Endothelial cell of umbilical vein (primary cell): ENCODE measurements at regions not wholly inside any gene's neighbourhood (a gene's known extent, or its start where the extent isn't known, plus 50 kb on each side); places are given as distances from the start of the nearest gene placed in this dataset.

Source experiments
- BruUV-seq: library from RNA; stranded (reverse); fragments of 400-500 nt; replicated peaks from 2 replicates; lab custom pipeline; 2021; lab: Mats Ljungman, UMichigan
- CTCF ChIA-PET: fragments of 300-600, 350-600 bp; sonication (Branson Sonifier 250); formaldehyde crosslinking; loops from one replicate; lab custom pipeline; 2021; ENCODE audit warnings: antibody characterized with exemption, inconsistent platforms; lab: Charles Lee
- POLR2A ChIA-PET: fragments of 300-600, 350-600 bp; sonication (Branson Sonifier 250); formaldehyde crosslinking; loops from one replicate; lab custom pipeline; 2021; ENCODE audit warnings: antibody characterized with exemption, inconsistent platforms; lab: Charles Lee
- DNase-seq: peaks from one replicate; pipeline ENCODE4 v3.0.0-alpha.2; 2011; ENCODE audit warnings: low read depth, low spot score
- FAIRE-seq: peaks from 2 replicates; lab custom pipeline; 2011; peaks lifted over from hg19 to GRCh38; lab: Jason Lieb, UNC
- H2AFZ ChIP-seq: 2 replicates; pipeline ENCODE4 v1.6.0; 2012; ENCODE audit warnings: low read depth, low read length, control low read depth, inconsistent platforms
- H3K27ac ChIP-seq: 2 replicates; pipeline ENCODE4 v1.5.1; 2011; ENCODE audit warnings: low read depth, mild to moderate bottlenecking, control low read depth, low read length, moderate library complexity; ENCODE audit not compliant: insufficient read depth
- H3K27me3 ChIP-seq, 2 experiments: 2 replicates each; pipeline versions ENCODE4 v1.6.0 to v1.6.1; 2011; ENCODE audit warnings: low read length in 2 of 2, mixed read lengths in 1 of 2; ENCODE audit not compliant: control insufficient read depth in 2 of 2, insufficient read depth in 2 of 2
- H3K36me3 ChIP-seq, 2 experiments: 2 replicates in 1 of 2; 3 replicates in 1 of 2; pipeline ENCODE4 v1.5.1; 2011; ENCODE audit warnings: low read length in 2 of 2, mild to moderate bottlenecking in 1 of 2, moderate library complexity in 1 of 2; ENCODE audit not compliant: control insufficient read depth in 2 of 2, insufficient read depth in 2 of 2; ENCODE audit errors: extremely low read depth in 1 of 2
- H3K4me1 ChIP-seq: 3 replicates; pipeline ENCODE4 v1.5.1; 2011; ENCODE audit warnings: mild to moderate bottlenecking, low read length; ENCODE audit not compliant: control insufficient read depth, insufficient read depth; ENCODE audit errors: extremely low read depth
- H3K4me2 ChIP-seq: 2 replicates; pipeline ENCODE4 v1.6.1; 2011; ENCODE audit warnings: low read length, control low read depth, mixed read lengths; ENCODE audit not compliant: insufficient read depth
- H3K4me3 ChIP-seq, 3 experiments: fragments of 200-600 bp in 1 of 3; sonication (generic), shearing (Covaris generic) in 1 of 3; replicated peaks in 1 of 3; 2 replicates each; pipeline ENCODE4 v1.5.1; 2011 to 2016; ENCODE audit warnings: control low read depth in 3 of 3, low read length in 3 of 3, mild to moderate bottlenecking in 2 of 3, inconsistent platforms in 1 of 3, low read depth in 1 of 3, moderate library complexity in 1 of 3; ENCODE audit not compliant: insufficient read depth in 1 of 3
- H3K79me2 ChIP-seq: 2 replicates; pipeline ENCODE4 v1.6.0; 2012; ENCODE audit warnings: low read length, inconsistent platforms; ENCODE audit not compliant: control insufficient read depth, insufficient read depth
- H3K9ac ChIP-seq: replicated peaks from 2 replicates; pipeline ENCODE3; 2011; ENCODE audit warnings: low read length, control low read depth; ENCODE audit not compliant: insufficient read depth; ENCODE audit errors: extremely low read depth
- H3K9me1 ChIP-seq: replicated peaks from 3 replicates; pipeline ENCODE4 v1.6.0; 2011; ENCODE audit warnings: mild to moderate bottlenecking, low read length; ENCODE audit not compliant: control insufficient read depth, insufficient read depth; ENCODE audit errors: extremely low read depth
- H3K9me3 ChIP-seq: replicated peaks from 2 replicates; pipeline ENCODE4 v1.5.1; 2012; ENCODE audit warnings: low read length, inconsistent platforms; ENCODE audit not compliant: control insufficient read depth, insufficient read depth
- H4K20me1 ChIP-seq: replicated peaks from 2 replicates; pipeline ENCODE3; 2011; ENCODE audit warnings: mild to moderate bottlenecking, low read length; ENCODE audit not compliant: control insufficient read depth, insufficient read depth; ENCODE audit errors: extremely low read depth
- CTCF ChIP-seq, 2 donors: IDR thresholded peaks; 1 replicate in 1 of 2; 2 replicates in 1 of 2; pipeline ENCODE4 v1.5.1; 2011; ENCODE audit warnings: low read length in 2 of 2, mild to moderate bottlenecking in 2 of 2, moderate library complexity in 2 of 2, control low read depth in 1 of 2, inconsistent platforms in 1 of 2, low read depth in 1 of 2; ENCODE audit not compliant: insufficient read depth in 1 of 2; ENCODE audit errors: extremely low read depth in 1 of 2
- EZH2 ChIP-seq: IDR thresholded peaks from 2 replicates; pipeline ENCODE4 v1.6.1; 2012; ENCODE audit warnings: borderline replicate concordance, low read depth, mild to moderate bottlenecking, moderate library complexity, low read length, inconsistent platforms; ENCODE audit not compliant: severe bottlenecking
- FOS ChIP-seq: IDR thresholded peaks from 2 replicates; pipeline ENCODE4 v1.6.1; 2011; ENCODE audit warnings: mild to moderate bottlenecking, low read length, moderate library complexity, borderline replicate concordance; ENCODE audit not compliant: insufficient read depth
- GATA2 ChIP-seq: IDR thresholded peaks from 2 replicates; pipeline ENCODE4 v1.7.0; 2011; ENCODE audit warnings: low read depth, mild to moderate bottlenecking, moderate library complexity, mixed read lengths, low read length; ENCODE audit not compliant: insufficient read length, insufficient read depth
- JUN ChIP-seq: IDR thresholded peaks from 2 replicates; pipeline ENCODE4 v1.6.1; 2011; ENCODE audit warnings: borderline replicate concordance, low read depth; ENCODE audit not compliant: insufficient read length, insufficient read depth
- MYC ChIP-seq: IDR thresholded peaks from one replicate; pipeline ENCODE4 v1.6.1; 2011; ENCODE audit warnings: mild to moderate bottlenecking, low read depth, low read length
- POLR2A ChIP-seq: IDR thresholded peaks from 2 replicates; pipeline ENCODE4 v1.6.1; 2012; ENCODE audit warnings: low read depth, mild to moderate bottlenecking, control low read depth, low read length
- POLR2AphosphoS5 ChIP-seq: IDR thresholded peaks from 2 replicates; pipeline ENCODE4 v1.6.1; 2012; ENCODE audit warnings: low read depth, mild to moderate bottlenecking, control low read depth, low read length, moderate library complexity; ENCODE audit not compliant: insufficient read depth
- dilution Hi-C: fragments of 300-500 bp; cut with MboI; formaldehyde crosslinking; loops from one replicate; pipeline ENCODE4 v1.15.0; 2019; ENCODE audit warnings: low sequenced_read_pairs; ENCODE audit not compliant: extremely low pct_ligation_motif_present
- intact Hi-C: fragments of 100-400 bp; cut with micrococcal nuclease; formaldehyde crosslinking; loops from one replicate; pipeline ENCODE4 v1.10.0; 2022
- TF ChIP-seq, protein P1 (sequence below): IDR thresholded peaks from 2 replicates; pipeline ENCODE4 v1.6.1; 2011; ENCODE audit not compliant: insufficient read depth, insufficient read length

- Histone ChIP-seq H3K79me2 (no peaks in the 10 kb centered on the region), H3K4me2 (no peak overlapping the region), H3K27me3 (no peaks in the 10 kb centered on the region), H3K9me1 (no peaks in the 10 kb centered on the region), H3K4me3 (no peak overlapping the region), H3K4me1 (no peaks in the 10 kb centered on the region), H3K9ac (no peak overlapping the region), H3K27ac (no peak overlapping the region), H3K9me3 (no peaks in the 10 kb centered on the region), H4K20me1 (no peaks in the 10 kb centered on the region), H3K36me3 (no peaks in the 10 kb centered on the region), H2AFZ (no peak overlapping the region)
- dilution Hi-C loops (no loop called here), intact Hi-C loops (no loop called here)
- FAIRE-seq (no peak), DNase-seq (no peak)
- ChIA-PET CTCF (no interaction called here), POLR2A (no interaction called here)
- no TSS peak for BruUV-seq
- no peak for TF ChIP-seq POLR2A
- no peak for TF ChIP-seq CTCF (IDR thresholded peaks at IDR 0.05; ENCODE audit: extremely low read depth in 1 of 2, insufficient read depth in 1 of 2, low read depth in 1 of 2, low read length in 2 of 2)
- TF ChIP-seq, protein P1, sequence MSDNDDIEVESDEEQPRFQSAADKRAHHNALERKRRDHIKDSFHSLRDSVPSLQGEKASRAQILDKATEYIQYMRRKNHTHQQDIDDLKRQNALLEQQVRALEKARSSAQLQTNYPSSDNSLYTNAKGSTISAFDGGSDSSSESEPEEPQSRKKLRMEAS = no peak
Measured at GRCh38 chr3:109899925-109900324, 562.6 kb upstream of the DPPA4 start.

DNA sequence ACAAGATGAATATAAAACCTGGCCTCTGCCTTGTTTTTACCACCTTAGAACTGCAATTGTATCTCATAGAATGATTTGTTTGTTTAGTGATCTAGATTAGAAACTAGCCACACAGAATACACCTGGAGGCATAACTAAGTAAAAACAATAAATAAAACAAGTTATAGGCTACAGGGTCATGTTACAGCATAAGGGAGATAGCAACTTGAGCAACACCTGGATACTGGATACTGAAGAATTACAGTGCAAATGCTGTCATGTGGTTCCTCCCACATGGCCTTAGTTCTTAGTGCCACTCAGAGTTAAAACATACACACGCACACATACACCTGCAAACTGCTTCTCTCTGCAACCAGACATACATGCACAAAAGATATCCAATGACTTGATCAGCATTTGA is 563.4 kb upstream of the DPPA4 start:
- H3K9me3 ChIP-seq = no peaks in the 10 kb centered on the region
- no peak overlapping the region for H3K4me3 ChIP-seq
- ChIA-PET POLR2A (no interaction called here), CTCF (no interaction called here)
- H3K27ac ChIP-seq = no peak overlapping the region
- no peaks in the 10 kb centered on the region for H3K9me1 ChIP-seq
- no peaks in the 10 kb centered on the region for H4K20me1 ChIP-seq
- no peak overlapping the region for H3K4me2 ChIP-seq
- BruUV-seq = no TSS peak
- dilution Hi-C loops (no loop called here), intact Hi-C loops (no loop called here)
- H3K79me2 ChIP-seq = no peaks in the 10 kb centered on the region
- TF ChIP-seq MYC = no peak
- no peak for TF ChIP-seq CTCF (IDR thresholded peaks at IDR 0.05; ENCODE audit: extremely low read depth in 1 of 2, insufficient read depth in 1 of 2, low read depth in 1 of 2, low read length in 2 of 2)
- TF ChIP-seq POLR2A = no peak
- TF ChIP-seq EZH2 = no peak
- no peak for TF ChIP-seq POLR2AphosphoS5
- TF ChIP-seq FOS = no peak
- TF ChIP-seq JUN = no peak
- TF ChIP-seq, protein P1 = no peak
- TF ChIP-seq GATA2 = no peak
- no peak overlapping the region for H2AFZ ChIP-seq
- H3K9ac ChIP-seq = no peak overlapping the region
- no peaks in the 10 kb centered on the region for H3K4me1 ChIP-seq
- no peaks in the 10 kb centered on the region for H3K27me3 ChIP-seq
- DNase-seq (no peak), FAIRE-seq (no peak)
- no peaks in the 10 kb centered on the region for H3K36me3 ChIP-seq
